Renal cortex interstitium (tissue), 11 donors: ENCODE measurements at regions not wholly inside any gene's neighbourhood (a gene's known extent, or its start where the extent isn't known, plus 50 kb on each side); places are given as distances from the start of the nearest gene placed in this dataset.
A peak's percentile ranks its signal among the peaks of the same experiment; 100 is the strongest.
"Not testable (repeated sequence)": the region's sequence is repeated elsewhere in the genome, so short reads cannot be mapped to it uniquely, and the experiment has no call there.

ENCODE experiments used
- DNase-seq, 11 donors: peaks; one replicate each; pipeline ENCODE4 v3.0.0-alpha.2; 2013; ENCODE audit warnings: low read depth in 9 of 11, low spot score in 4 of 11; ENCODE audit errors: extremely low read depth in 1 of 11

DNA sequence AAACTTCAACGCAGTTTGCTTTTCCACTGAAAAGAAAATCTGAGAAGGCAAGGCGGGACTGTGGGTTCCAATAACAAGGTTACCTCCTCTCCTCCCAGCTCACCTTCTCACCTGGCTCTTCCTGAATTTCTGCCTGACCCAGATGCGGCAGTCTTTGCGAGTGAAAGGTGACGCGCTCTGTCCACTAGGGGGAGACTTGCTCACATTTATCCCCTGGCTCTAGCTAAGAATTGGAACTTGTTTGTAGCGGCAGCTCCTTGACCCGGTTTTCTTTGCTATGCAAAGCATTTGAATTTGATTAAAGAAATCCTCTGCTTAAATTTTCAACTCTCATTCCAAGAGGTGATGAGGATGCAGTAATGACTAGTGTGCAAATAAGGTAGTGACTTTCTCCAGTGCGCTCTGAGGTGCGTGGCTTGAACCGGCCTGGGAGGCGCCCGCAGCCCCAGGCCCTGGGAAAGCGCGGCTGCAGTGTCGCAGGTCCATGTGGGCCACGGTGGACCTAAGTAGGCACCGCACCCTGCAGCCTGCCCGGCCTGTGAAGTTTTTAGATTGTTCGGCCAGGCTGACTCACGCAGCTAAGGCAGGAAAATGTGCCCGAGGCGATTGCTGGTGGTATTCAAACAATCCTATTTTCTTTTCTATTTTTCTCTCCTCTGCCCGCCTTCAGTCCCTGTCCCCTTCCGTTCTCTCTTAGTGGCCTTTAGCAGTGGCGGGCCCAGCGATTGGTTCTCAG is 336.9 kb upstream of the NPSR1 start:
- peak; percentile 46 to 79 (median 59) for DNase-seq

DNA sequence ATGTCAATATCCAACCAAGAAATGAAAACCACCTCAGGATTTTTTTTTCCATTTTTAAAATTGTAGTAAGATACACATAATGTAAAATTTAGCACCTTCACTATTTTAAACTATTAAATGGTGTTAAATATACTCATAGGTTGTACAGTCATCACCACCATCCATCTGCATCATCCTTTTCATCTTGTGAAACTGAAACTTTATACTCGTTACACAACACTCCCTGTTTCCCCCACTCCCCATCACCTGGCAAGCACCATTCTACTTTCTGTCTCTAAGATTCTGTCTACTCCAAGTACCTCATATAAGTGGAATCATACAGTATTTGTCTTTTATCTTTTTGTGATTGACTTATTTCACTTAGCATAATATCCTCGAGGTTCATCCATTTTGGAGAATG is 335.2 kb upstream of the NPSR1 start:
- no peak for DNase-seq

DNA sequence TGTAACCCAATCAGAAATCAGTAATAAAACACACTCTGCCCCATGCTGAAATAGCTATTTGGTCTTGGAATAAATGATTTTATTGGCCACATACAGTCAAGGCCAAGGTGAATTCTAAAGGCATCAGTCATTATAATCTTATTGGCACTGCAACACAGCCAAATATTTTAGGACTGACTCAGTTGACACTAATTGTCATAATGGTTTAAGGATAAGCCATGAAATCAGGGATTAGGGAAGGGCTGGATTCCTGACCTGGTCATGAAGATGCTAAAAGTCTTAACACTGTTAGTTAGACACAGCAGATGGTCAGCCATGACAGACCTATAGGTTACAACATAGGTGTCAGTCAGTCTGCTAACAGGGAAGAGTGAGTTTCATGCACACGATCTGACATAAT is 330.3 kb upstream of the NPSR1 start:
- no peak for DNase-seq

DNA sequence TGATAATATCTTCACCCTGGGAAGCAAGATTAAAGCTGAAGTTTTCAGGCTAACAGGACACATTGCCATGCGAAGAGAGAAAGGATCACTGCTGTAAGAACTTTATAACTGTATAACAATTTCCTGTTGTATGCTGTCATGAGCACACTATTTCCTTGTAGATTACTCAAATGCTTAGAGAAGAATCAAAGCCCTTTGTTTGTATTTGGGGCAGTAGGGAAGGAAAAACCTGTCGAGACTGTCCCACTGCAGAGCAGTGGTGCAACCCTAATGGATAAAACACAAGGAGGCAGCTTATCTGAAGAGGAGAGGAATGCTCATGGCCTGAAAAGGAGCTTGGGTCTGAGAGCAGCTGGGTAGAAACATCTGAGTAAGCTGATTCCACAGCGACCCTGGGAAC is 327.7 kb upstream of the NPSR1 start:
- no peak for DNase-seq

DNA sequence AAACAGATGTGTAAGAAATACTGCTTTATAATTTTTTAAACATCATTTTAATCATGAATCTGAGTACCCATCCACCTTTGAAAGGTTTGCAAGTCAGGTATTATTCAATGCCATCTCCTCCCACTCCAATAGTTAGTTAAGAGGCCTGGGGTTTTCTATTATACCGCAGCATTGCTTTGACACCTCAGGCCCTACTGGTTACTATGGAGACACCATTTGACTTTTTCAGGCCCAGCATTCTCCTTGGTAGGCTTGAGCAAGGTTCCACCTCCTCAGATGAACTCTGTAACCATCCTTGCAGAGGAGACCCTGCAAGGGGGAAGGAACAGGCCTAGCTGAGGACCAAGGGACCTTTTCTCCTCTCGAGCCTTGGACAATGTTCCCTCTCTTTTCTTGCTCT is 326.9 kb upstream of the NPSR1 start:
- no peak for DNase-seq

DNA sequence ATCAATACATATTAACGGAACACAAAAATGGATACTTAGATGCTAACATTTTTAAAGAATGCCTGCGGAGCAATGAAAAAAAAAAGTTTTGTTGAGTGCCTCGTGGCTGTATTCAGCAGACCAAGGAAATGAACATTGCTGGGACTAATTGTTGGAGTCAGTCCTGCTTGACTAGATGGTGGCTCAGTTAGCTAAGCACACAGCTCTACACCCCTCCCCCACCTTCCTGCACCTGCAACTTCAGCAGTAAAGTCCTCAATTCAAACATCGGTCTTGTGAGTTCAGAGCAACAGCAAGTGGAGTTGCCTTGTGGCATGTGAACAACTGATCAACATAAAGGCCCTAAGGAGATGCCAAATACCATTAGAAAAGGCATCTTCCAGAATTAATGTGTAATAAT is 326.0 kb upstream of the NPSR1 start:
- peak in 2 of 11 donors; percentile 4 to 5 for DNase-seq

DNA sequence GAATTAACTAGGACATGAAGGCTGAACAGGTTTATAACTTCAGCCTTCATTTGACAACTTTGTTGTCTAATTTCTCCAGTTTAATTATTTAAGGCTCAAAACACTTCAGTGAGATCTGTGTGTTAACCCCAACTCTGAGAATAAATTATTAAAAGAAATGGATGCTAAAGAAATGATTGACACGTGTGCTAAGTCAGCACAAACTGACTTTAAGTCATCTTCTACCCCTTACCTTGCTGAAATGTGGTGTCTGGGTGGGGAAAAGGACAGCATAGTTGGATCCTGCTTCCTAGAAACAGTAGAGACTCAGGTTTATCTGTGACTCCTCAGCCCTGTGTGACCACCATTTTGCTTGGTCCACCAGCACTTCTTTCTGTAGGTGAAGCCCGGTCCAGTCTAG is 324.8 kb upstream of the NPSR1 start:
- DNase-seq: no peak

DNA sequence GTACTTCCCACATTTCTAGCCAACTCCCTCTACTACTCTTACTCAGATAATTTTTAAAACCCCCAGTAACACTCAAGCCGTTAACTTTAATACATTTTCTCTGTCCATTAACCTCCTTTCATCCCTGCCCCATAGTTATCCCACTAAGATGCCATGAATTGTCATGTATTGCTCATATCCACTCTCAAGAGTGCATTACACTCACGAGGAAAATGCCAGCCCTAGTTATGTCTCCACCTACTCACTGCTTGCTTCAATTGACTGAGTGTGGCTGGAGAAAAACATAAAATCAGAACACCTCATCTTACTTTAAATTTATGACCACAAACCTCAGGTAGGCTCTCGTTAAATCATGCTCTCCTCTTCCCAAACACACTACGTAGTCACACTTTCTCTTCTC is 324.1 kb upstream of the NPSR1 start:
- no peak for DNase-seq

DNA sequence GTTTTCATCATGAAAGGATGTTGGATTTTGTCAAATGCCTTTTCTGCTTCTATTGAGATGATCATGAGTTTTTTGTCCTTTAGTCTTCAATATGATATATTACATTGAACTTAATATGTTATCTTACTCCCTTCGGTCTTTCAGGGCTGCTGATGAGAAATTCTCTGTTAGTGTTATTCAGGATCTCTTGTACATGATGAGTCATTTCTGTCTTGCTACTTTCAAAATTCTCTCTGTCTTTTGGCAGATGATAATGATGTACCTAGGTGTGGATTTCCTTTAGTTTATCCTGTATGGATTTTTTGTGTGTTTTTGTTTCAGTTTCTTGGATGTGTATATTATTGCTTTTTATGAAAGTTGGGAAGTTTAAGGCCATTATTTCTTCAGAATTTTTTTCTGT is 320.9 kb upstream of the NPSR1 start:
- no peak for DNase-seq

DNA sequence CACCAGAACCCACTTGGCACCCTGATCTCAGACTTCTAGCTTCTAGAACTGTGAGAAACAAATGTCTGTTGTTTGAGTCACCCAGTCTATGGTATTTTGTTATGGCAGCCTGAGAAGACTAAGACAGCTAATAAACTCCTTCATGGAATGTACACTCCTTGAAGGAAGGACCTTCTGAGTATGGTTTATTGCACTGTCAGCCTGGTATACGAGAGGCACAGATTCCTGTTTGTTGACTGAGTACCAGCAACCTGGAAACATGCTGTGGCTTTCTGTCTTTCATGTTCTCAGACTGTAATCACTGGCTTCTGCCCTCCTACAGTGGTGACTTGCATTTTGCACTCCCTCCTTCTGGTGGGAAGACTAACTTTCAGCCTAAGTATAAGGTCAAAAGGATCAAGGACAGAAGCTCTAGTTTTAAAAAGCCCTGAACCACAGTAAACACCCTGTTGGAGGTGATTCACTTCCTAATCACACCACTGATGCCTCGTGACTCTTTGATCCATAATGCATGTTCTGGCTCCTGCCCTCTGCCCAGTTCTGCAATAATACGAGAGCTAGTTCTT is 319.0 kb upstream of the NPSR1 start:
- no peak for DNase-seq

DNA sequence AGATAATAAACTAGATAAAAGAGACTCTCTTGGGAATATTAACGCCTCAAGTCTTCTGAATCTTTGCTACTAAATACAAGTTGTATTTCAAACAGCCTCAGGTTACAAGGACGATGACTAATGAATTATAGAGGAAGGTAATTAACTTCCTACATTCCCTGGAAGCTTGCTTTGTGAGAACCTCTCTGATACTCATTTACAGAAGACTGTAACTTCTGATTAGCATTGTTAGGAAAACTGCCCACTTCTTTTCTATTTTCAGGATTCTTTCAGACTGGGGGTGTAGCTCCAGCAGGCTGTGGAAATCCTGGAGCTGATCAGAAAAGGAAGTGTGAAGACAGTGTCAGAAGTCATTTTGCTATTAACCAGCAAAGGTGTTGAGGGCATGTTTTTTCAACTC is 316.7 kb upstream of the NPSR1 start:
- peak in 6 of 11 donors; percentile 4 to 52 (median 14) for DNase-seq

DNA sequence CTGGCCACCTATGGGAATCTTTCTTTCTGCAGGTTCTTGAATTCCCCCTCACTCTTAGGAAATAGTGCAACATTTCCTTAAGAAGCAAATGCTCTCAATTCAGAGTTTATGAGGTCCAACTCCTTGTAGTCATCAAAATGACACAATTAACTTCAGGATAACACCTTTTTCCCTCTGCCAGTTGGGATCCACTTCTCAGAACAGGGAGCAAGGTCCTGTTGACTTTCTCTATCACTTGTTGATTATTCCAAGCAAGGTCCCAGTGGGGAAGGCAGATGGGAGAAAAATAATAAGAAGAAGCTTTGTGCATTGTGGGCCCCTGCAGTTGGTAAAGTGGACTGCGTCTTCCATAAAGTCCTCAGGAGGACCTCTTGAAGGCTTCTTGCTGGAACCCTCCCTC is 315.6 kb upstream of the NPSR1 start:
- DNase-seq: no peak

DNA sequence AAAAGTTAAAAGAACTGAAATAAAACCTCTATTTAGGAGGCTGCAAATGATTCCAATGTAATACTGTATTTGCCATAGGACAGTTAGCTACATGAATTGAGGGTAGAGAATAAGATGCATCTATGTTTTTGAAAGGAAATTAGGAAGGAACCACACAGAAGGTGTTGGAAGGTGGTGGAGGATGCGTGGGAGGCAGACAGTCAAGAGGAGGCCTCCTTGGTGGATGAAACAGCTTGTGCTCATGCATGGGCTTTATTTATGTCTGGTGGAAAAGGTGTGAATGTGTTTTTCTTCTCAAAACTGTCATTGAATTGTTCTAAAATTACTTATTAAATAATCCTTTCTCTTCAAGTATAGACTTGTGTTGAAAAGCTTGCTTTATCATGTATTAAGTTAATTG is 314.4 kb upstream of the NPSR1 start:
- DNase-seq: no peak

DNA sequence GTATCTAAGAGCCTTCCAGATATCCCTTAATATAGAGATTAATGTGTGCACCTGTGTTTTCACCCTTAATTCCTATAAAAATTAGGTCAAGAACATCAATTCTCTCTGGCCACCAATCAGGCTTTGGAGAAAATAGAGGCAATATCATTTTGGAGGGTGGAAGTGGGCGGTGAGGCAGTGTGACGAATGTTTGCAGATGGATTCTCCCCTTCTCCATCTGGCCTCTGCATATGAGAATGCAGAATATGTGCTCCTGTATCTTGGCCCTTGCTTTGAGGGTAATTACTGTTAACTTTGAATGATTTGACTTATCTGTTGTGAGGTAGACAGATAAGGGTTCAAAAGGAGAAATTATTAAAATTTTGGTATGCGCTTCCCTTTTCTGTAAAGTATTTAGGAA is 304.0 kb upstream of the NPSR1 start:
- no peak for DNase-seq

DNA sequence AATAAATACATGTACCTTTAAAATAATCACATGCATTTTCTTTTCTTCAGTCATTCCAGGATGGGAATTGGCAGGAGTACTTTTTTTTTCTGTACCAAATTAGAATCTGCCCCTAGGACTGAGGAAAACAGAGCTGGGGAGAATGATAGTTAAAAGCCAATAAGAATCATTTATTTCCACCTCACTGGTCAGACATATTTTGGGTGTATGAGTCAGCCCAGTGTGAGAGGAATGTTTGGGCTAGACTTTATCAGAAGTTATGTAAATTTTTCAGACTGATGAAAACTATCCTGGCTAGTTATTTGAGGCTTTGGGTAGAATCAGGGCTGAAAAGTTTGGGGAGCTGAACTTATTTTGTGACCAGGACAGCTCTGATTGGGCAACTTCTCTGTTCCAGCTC is 303.1 kb upstream of the NPSR1 start:
- DNase-seq: no peak

DNA sequence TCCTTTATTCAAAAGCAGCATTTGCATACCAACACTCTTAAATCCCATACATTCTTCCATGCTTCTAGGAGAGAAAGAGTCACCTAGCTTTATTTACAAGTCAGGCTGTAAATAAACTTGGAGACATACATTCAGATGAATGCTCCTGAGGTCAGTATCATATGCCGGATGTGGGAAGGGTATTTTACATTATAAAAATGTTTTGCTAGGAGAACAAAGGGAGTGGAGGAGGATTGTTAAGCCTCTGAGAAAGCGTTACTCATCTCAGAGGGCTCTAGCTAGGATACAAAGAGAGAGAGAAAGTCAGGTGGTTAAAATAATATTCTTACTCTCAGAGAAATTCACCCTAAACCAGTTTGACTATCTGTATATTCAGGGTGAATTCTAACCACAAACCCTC is 300.9 kb upstream of the NPSR1 start:
- DNase-seq: no peak

DNA sequence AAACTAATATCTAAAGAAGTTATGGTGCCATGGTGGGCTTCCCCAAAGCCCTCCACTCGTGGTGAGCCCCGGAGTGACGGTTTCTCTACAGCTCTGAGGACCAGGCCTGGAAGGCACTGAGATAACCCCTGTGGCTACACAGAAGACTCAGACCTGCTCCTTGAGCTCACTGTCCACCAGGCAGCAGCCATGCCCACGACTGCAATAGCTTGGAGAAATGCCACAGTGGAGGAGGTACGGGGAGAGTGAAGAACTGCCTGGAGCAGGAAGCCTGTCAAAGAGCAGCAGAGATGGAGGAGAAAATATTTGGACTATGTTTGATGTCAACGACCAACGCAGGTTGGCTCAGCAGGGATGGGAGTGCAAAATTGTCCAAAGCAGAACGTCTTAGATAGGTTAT is 300.1 kb upstream of the NPSR1 start:
- no peak for DNase-seq

DNA sequence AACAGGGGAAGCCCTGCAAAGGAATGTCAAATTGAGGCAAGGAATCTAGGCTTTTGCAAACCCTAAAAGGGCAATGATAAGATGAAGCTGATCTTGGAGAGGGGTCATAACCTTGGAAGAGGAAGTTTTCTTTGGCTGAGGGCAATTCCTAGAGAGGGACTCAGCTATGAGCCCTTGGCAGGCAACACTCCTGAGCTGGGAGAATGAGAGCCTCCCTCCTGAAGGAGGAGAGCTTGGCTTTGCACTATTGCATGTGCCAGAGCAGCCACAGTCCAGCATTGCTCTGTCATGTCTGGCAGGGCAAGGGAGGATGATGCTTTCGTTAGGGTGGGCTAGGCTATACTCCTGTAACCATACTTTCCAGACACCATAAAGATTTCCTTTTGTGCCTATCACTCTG is 299.4 kb upstream of the NPSR1 start:
- DNase-seq: not testable (repeated sequence)

DNA sequence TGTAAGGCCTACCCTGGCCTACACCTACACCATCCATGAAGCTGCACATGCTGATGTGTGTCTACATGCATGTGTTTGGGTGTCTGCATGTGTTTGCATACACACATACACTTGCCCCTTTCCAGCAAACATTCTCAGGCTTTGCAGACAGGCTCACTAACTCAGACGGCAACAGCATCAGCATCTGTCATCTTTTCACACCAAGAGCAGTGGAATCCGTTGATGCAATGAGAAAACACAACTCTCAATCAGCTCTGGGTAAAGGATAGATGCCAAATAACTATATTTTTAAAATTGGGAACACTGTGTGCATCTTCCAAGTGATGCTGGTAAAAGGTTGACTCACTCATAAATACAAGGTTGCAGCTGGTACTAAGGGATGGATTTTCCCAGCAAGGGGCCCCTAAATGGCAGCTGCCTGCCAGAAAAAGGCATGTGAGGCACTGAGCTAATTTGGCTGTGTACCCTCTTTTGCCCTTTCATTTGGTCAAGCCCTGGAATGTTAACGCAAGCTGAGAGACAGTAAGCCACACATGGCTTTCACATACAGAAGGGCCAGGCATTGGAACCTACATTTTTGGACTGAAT is 296.3 kb upstream of the NPSR1 start:
- no peak for DNase-seq

DNA sequence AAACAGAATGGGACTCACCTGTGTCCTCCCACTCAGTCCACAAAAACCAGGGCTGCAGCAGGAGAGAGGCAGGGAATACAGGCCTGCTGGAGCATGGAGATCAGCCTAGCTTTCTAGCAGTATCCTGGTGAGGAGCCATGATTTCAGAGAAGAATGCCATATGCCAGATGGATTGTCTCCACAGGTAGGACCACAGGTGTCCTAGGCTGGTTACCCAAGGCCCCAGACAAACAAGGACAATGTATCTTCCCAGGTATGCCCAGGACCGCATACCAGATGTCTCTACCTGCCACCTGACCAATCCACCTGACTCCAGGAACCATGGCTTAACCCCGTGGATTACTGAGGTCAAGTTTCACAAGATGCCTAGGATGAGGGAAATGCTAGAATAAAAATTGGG is 295.4 kb upstream of the NPSR1 start:
- DNase-seq: no peak

DNA sequence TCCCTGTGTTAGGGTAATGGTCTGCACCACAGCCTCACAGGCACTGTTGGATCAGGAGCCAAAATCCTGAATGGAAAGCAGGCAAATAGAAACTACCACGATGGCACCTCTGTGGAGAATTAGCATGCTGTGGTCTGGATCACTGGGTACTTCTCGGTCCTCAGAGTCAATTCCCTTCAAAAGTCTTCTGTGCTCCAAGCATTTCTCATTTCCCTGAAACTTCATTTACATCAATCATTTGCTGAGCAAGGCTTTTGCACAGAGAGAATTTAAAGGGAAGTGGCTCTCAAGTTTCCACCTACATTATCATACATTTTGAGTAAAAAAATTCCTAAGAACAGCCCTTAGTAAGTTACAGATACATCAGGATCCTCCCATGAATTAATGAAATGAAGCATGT is 293.9 kb upstream of the NPSR1 start:
- no peak for DNase-seq
